DND-41 (cell line): ENCODE measurements at regions not wholly inside any gene's neighbourhood (a gene's known extent, or its start where the extent isn't known, plus 50 kb on each side); places are given as distances from the start of the nearest gene placed in this dataset.

ENCODE experiments used
- ATAC-seq: fragments of 200-7000 bp; cut with Tn5 transposase; 3 replicates; pipeline ENCODE4 v1.9.1; 2021; ENCODE audit warnings: low read depth; ENCODE audit not compliant: insufficient read depth
- DNase-seq: peaks from one replicate; pipeline ENCODE4 v3.0.0-alpha.2; 2020
- H2AFZ ChIP-seq: 2 replicates; pipeline ENCODE4 v1.6.0; 2012; ENCODE audit warnings: low read depth, low read length
- H3K27ac ChIP-seq: 2 replicates; pipeline ENCODE4 v1.5.1; 2012; ENCODE audit warnings: low read length, inconsistent platforms
- H3K27me3 ChIP-seq: fragments of 200-600 bp; sonication (generic); 2 replicates; pipeline ENCODE4 v1.6.0; 2012; ENCODE audit warnings: low read length, mild to moderate bottlenecking, inconsistent platforms; ENCODE audit not compliant: insufficient read depth, poor library complexity
- H3K36me3 ChIP-seq: 2 replicates; pipeline ENCODE4 v1.5.1; 2012; ENCODE audit warnings: low read length, inconsistent platforms; ENCODE audit not compliant: insufficient read depth
- H3K4me1 ChIP-seq: 2 replicates; pipeline ENCODE4 v1.5.1; 2012; ENCODE audit warnings: mild to moderate bottlenecking, low read length; ENCODE audit not compliant: insufficient read depth
- H3K4me2 ChIP-seq: 2 replicates; pipeline ENCODE4 v1.6.0; 2012; ENCODE audit warnings: mild to moderate bottlenecking, moderate library complexity, low read length, inconsistent platforms; ENCODE audit not compliant: insufficient read depth
- H3K4me3 ChIP-seq, 2 experiments: fragments of 200-600 bp in 1 of 2; shearing (Covaris generic) in 1 of 2; 2 replicates each; pipeline ENCODE4 v1.5.1; 2012 to 2016; ENCODE audit warnings: inconsistent platforms in 2 of 2, low read length in 2 of 2, mild to moderate bottlenecking in 2 of 2, low read depth in 1 of 2, moderate library complexity in 1 of 2
- H3K79me2 ChIP-seq: 2 replicates; pipeline ENCODE4 v1.6.0; 2012; ENCODE audit warnings: low read length, inconsistent platforms; ENCODE audit not compliant: insufficient read depth
- H3K9ac ChIP-seq: 2 replicates; pipeline ENCODE4 v1.6.0; 2012; ENCODE audit warnings: low read depth, mild to moderate bottlenecking, inconsistent platforms, low read length, moderate library complexity
- H3K9me3 ChIP-seq: 2 replicates; pipeline ENCODE4 v1.5.1; 2012; ENCODE audit warnings: low read length, moderate library complexity, mild to moderate bottlenecking, inconsistent platforms; ENCODE audit not compliant: insufficient read depth, severe bottlenecking
- H4K20me1 ChIP-seq: 2 replicates; pipeline ENCODE4 v1.6.0; 2012; ENCODE audit warnings: low read length; ENCODE audit not compliant: insufficient read depth
- CTCF ChIP-seq: IDR thresholded peaks from 2 replicates; pipeline ENCODE4 v1.5.1; 2012; ENCODE audit warnings: borderline replicate concordance, low read length, moderate library complexity, mild to moderate bottlenecking; ENCODE audit not compliant: poor library complexity, severe bottlenecking; ENCODE audit errors: extremely low read depth
- EZH2 ChIP-seq: IDR thresholded peaks from 3 replicates; pipeline ENCODE4 v1.6.1; 2012; ENCODE audit warnings: borderline replicate concordance, low read depth, mild to moderate bottlenecking, moderate library complexity, low read length, inconsistent platforms; ENCODE audit not compliant: severe bottlenecking

- Histone ChIP-seq H3K27ac (no peak overlapping the region), H3K4me2 (no peak overlapping the region), H3K79me2 (no peaks in the 10 kb centered on the region), H2AFZ (no peak overlapping the region), H3K9me3 (no peaks in the 10 kb centered on the region), H3K4me3 (no peak overlapping the region), H3K27me3 (no peaks in the 10 kb centered on the region), H3K36me3 (no peaks in the 10 kb centered on the region), H3K9ac (no peak overlapping the region), H3K4me1 (no peaks in the 10 kb centered on the region), H4K20me1 (no peaks in the 10 kb centered on the region)
- no peak for TF ChIP-seq EZH2
- no peak for TF ChIP-seq CTCF
- no peak for ATAC-seq
- no peak for DNase-seq
Measured at GRCh38 chr1:80994934-80995333, 805.8 kb upstream of the ADGRL2 start.

GRCh38 chr1:80994038-80994437, 806.7 kb upstream of the ADGRL2 start:
- H4K20me1 ChIP-seq, result no peaks in the 10 kb centered on the region
- H3K27ac ChIP-seq, result no peak overlapping the region
- no peaks in the 10 kb centered on the region for H3K9me3 ChIP-seq
- H3K27me3 ChIP-seq, result no peaks in the 10 kb centered on the region
- no peak for DNase-seq
- TF ChIP-seq EZH2 (no peak), CTCF (no peak)
- no peaks in the 10 kb centered on the region for H3K36me3 ChIP-seq
- no peak overlapping the region for H3K4me3 ChIP-seq
- no peak for ATAC-seq
- H3K9ac ChIP-seq, result no peak overlapping the region
- no peak overlapping the region for H3K4me2 ChIP-seq
- no peak overlapping the region for H2AFZ ChIP-seq
- no peaks in the 10 kb centered on the region for H3K79me2 ChIP-seq
- H3K4me1 ChIP-seq, result no peaks in the 10 kb centered on the region

GRCh38 chr1:80993154-80993980, 807.4 kb upstream of the ADGRL2 start:
- no peaks in the 10 kb centered on the region for H3K27me3 ChIP-seq
- no peaks in the 10 kb centered on the region for H3K79me2 ChIP-seq
- no peak for TF ChIP-seq EZH2
- no peak for TF ChIP-seq CTCF
- H3K27ac ChIP-seq, result no peak overlapping the region
- H3K4me2 ChIP-seq, result no peak overlapping the region
- H4K20me1 ChIP-seq, result no peaks in the 10 kb centered on the region
- no peak overlapping the region for H3K9ac ChIP-seq
- no peaks in the 10 kb centered on the region for H3K36me3 ChIP-seq
- ATAC-seq (no peak), DNase-seq (no peak)
- H3K4me3 ChIP-seq, result no peak overlapping the region
- no peaks in the 10 kb centered on the region for H3K4me1 ChIP-seq
- H2AFZ ChIP-seq, result no peak overlapping the region
- H3K9me3 ChIP-seq, result no peaks in the 10 kb centered on the region

GRCh38 chr1:80989455-80989854, 811.3 kb upstream of the ADGRL2 start:
- TF ChIP-seq CTCF, result no peak
- no peak for TF ChIP-seq EZH2
- ATAC-seq (no peak), DNase-seq (no peak)
- no peaks in the 10 kb centered on the region for H3K79me2 ChIP-seq
- H4K20me1 ChIP-seq, result no peaks in the 10 kb centered on the region
- no peaks in the 10 kb centered on the region for H3K4me1 ChIP-seq
- H2AFZ ChIP-seq, result no peak overlapping the region
- no peaks in the 10 kb centered on the region for H3K9me3 ChIP-seq
- H3K36me3 ChIP-seq, result no peaks in the 10 kb centered on the region
- H3K27ac ChIP-seq, result no peak overlapping the region
- no peak overlapping the region for H3K4me3 ChIP-seq
- no peak overlapping the region for H3K9ac ChIP-seq
- no peak overlapping the region for H3K4me2 ChIP-seq
- H3K27me3 ChIP-seq, result no peaks in the 10 kb centered on the region
